Activated naive CD4-positive, alpha-beta T cell treated with anti-CD3 and anti-CD28 coated beads, Interleukin-2, amount 10 ng/mL, durations not matched to agents 7 days and 5 days (primary cell): ENCODE measurements at regions not wholly inside any gene's neighbourhood (a gene's known extent, or its start where the extent isn't known, plus 50 kb on each side); places are given as distances from the start of the nearest gene placed in this dataset.

Experiments
- CTCF ChIA-PET: fragments of 350-600 bp; sonication (Branson Sonifier 250); formaldehyde crosslinking; loops from one replicate; lab custom pipeline; 2021; ENCODE audit warnings: antibody characterized with exemption; lab: Charles Lee
- DNase-seq: peaks from one replicate; pipeline ENCODE4 v3.0.0-alpha.2; 2020
- H3K27ac Mint-ChIP-seq: one replicate; pipeline ENCODE4 v1.8.0; 2021; ENCODE audit warnings: mild to moderate bottlenecking, moderate library complexity, mixed read lengths
- H3K27me3 Mint-ChIP-seq: one replicate; pipeline ENCODE4 v1.8.0; 2021; ENCODE audit warnings: mild to moderate bottlenecking, mixed read lengths
- H3K36me3 Mint-ChIP-seq: one replicate; pipeline ENCODE4 v1.8.0; 2021; ENCODE audit warnings: mixed read lengths
- H3K4me1 Mint-ChIP-seq: one replicate; pipeline ENCODE4 v1.8.0; 2021; ENCODE audit warnings: mixed read lengths
- H3K4me3 Mint-ChIP-seq: one replicate; pipeline ENCODE4 v1.8.0; 2021; ENCODE audit warnings: mild to moderate bottlenecking, moderate library complexity, mixed read lengths
- H3K9me3 Mint-ChIP-seq: one replicate; pipeline ENCODE4 v1.8.0; 2021; ENCODE audit warnings: mixed read lengths

DNA sequence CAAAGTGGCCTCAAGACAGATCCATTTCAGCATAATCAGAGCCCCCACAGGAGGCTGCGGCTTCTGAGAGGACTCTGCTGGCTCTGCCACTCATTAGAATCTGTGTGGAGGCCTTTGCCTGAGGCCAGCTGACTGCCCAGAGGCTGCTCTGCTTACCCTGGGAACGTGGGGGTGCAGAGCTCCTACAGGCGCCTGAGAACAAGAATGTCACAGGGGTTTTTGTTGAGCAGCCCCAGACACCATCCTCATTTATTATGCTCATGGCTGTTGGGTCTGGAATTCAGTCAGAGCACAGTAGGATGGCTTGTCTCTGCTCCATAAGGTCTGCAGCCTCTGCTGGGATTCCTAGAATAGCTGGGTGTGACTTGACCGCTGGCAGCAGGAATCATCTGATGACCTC is 101.8 kb upstream of the GDF10 start:
- Mint-ChIP-seq H3K4me3 (no peak overlapping the region), H3K4me1 (no peaks in the 10 kb centered on the region), H3K36me3 (no peaks in the 10 kb centered on the region), H3K27ac (no peak overlapping the region), H3K9me3 (no peaks in the 10 kb centered on the region), H3K27me3 (peaks cover 4% of the 10 kb centered on the region)
- DNase-seq = no peak
- CTCF ChIA-PET = no interaction called here

- CTCF ChIA-PET = no interaction called here
- no peak for DNase-seq
- Mint-ChIP-seq H3K27me3 (no peaks in the 10 kb centered on the region), H3K27ac (no peak overlapping the region), H3K4me3 (no peak overlapping the region), H3K9me3 (no peaks in the 10 kb centered on the region), H3K4me1 (peaks cover 33% of the 10 kb centered on the region), H3K36me3 (no peaks in the 10 kb centered on the region)
Measured at GRCh38 chr10:47205192-47205591, 94.8 kb upstream of the GDF10 start.

- Mint-ChIP-seq H3K27me3 (no peaks in the 10 kb centered on the region), H3K4me1 (peaks cover 35% of the 10 kb centered on the region), H3K27ac (peak overlapping the region; percentile 86), H3K4me3 (no peak overlapping the region), H3K9me3 (no peaks in the 10 kb centered on the region), H3K36me3 (no peaks in the 10 kb centered on the region)
- peak; percentile 30 for DNase-seq
- CTCF ChIA-PET = interaction anchor here (0.8 to 2.6 kb wide), 3 partner anchors 53 to 159 kb away, joined by 3 to 8 read pairs (median 3); no protein-coding TSS in a partner anchor
Measured at GRCh38 chr10:47206449-47207280, 93.3 kb upstream of the GDF10 start.

- H3K4me3 Mint-ChIP-seq = no peak overlapping the region
- peak; percentile 27 for DNase-seq
- no peaks in the 10 kb centered on the region for H3K27me3 Mint-ChIP-seq
- CTCF ChIA-PET = interaction anchor here (0.8 to 2.6 kb wide), 3 partner anchors 52 to 159 kb away, joined by 3 to 8 read pairs (median 3); no protein-coding TSS in a partner anchor
- H3K4me1 Mint-ChIP-seq = peaks cover 35% of the 10 kb centered on the region
- peak overlapping the region; percentile 86 for H3K27ac Mint-ChIP-seq
- no peaks in the 10 kb centered on the region for H3K36me3 Mint-ChIP-seq
- no peaks in the 10 kb centered on the region for H3K9me3 Mint-ChIP-seq
Measured at GRCh38 chr10:47207281-47207615, 92.7 kb upstream of the GDF10 start.

DNA sequence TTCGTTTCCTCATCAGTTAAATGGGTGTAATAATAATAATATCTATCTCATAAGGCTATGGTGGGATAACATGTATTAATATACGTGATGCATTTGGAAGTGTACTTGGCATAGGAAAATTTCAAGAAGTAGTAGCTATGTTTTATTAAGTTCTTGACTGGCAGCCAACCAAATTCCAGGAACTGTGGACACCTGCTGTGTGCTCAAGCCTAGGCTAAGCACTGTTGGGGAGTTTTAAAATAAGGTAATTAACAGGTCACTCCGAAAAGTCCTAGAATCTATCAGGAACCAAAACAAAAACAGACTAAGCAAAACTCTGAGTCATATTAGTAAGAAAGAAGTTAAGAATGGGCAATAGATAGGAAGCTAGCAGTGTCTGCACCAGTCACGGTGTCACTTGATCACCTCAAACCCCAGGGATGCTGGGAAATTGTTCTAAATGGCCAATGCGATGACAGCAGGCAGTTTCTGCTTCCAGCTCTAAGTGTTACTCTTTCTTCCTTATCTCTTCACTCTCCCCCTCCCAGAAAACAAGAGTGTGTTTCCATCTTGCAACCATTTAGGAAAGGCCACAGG is 92.0 kb upstream of the GDF10 start:
- Mint-ChIP-seq H3K4me1 (peaks cover 35% of the 10 kb centered on the region), H3K27ac (no peak overlapping the region), H3K9me3 (no peaks in the 10 kb centered on the region), H3K27me3 (no peaks in the 10 kb centered on the region), H3K36me3 (no peaks in the 10 kb centered on the region), H3K4me3 (no peak overlapping the region)
- CTCF ChIA-PET = interaction anchor here (2.6 kb wide), 1 partner anchor 104 kb away, joined by 8 read pairs; no protein-coding TSS in a partner anchor
- no peak for DNase-seq

DNA sequence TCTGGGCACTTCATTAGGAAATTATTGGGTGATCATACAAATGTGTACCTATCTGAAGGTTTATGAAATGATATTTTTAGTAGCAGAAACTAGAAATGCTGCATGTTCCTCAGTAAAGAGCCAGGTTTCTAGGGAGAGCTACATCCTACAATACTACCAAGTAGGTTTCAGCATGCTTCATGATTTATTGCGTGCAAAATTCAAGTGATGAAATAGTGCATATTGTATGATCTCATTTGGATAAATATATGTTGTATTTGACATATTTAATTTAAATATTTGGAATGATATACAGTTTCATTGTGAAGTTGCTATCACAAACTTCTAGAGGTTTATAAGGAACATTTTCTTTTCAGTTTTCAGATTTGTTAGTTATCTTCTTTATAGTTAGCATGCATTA is 90.5 kb upstream of the GDF10 start:
- no peak for DNase-seq
- CTCF ChIA-PET = no interaction called here
- no peak overlapping the region for H3K27ac Mint-ChIP-seq

GRCh38 chr10:47214520-47214919 is 85.5 kb upstream of the GDF10 start:
- DNase-seq = no peak
- H3K27ac Mint-ChIP-seq = no peak overlapping the region
- peaks cover 9% of the 10 kb centered on the region for H3K4me1 Mint-ChIP-seq
- H3K9me3 Mint-ChIP-seq = no peaks in the 10 kb centered on the region
- H3K36me3 Mint-ChIP-seq = no peaks in the 10 kb centered on the region
- peaks cover 4% of the 10 kb centered on the region for H3K27me3 Mint-ChIP-seq
- CTCF ChIA-PET = interaction anchor here (1.0 kb wide), 1 partner anchor 91 kb away, joined by 3 read pairs; no protein-coding TSS in a partner anchor
- no peak overlapping the region for H3K4me3 Mint-ChIP-seq

More for the DNA sequence above, 90.5 kb upstream of the GDF10 start:
- Mint-ChIP-seq H3K27me3 (no peaks in the 10 kb centered on the region), H3K36me3 (no peaks in the 10 kb centered on the region), H3K4me1 (peaks cover 35% of the 10 kb centered on the region), H3K4me3 (no peak overlapping the region), H3K9me3 (no peaks in the 10 kb centered on the region)

DNA sequence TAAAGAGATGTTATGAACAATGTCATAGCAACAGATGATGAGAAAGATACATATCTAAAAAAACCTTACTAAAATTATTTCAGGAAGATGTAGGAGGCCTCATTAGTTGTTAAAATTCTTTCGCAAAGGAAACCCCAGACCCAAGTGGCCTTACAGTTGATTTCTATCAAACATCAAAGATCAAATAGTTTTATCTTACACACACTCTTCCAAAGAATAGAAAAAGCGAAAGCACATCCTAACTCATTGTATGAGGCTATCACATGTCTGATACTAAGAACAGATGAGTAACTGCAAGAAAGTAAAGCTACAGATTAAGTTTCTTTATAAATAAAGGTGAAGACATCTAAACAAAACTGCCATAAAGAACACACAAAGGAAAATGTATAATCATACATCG is 82.9 kb upstream of the GDF10 start:
- no peak overlapping the region for H3K27ac Mint-ChIP-seq
- CTCF ChIA-PET = no interaction called here
- peaks cover 4% of the 10 kb centered on the region for H3K27me3 Mint-ChIP-seq

GRCh38 chr10:47218803-47219202 is 81.2 kb upstream of the GDF10 start:
- Mint-ChIP-seq H3K9me3 (no peaks in the 10 kb centered on the region), H3K4me3 (no peak overlapping the region), H3K36me3 (no peaks in the 10 kb centered on the region), H3K27me3 (peaks cover 4% of the 10 kb centered on the region), H3K4me1 (peaks cover 7% of the 10 kb centered on the region), H3K27ac (no peak overlapping the region)
- DNase-seq = no peak
- CTCF ChIA-PET = no interaction called here

More for the DNA sequence above, 82.9 kb upstream of the GDF10 start:
- Mint-ChIP-seq H3K36me3 (no peaks in the 10 kb centered on the region), H3K4me3 (no peak overlapping the region), H3K4me1 (peaks cover 7% of the 10 kb centered on the region), H3K9me3 (no peaks in the 10 kb centered on the region)
- DNase-seq = no peak

- Mint-ChIP-seq H3K27ac (no peak overlapping the region), H3K9me3 (no peaks in the 10 kb centered on the region), H3K36me3 (no peaks in the 10 kb centered on the region), H3K4me3 (no peak overlapping the region), H3K4me1 (peaks cover under 1% of the 10 kb centered on the region), H3K27me3 (peaks cover 4% of the 10 kb centered on the region)
- DNase-seq = no peak
- CTCF ChIA-PET = interaction anchor here (0.6 to 1.2 kb wide), 2 partner anchors 32 to 181 kb away, joined by 3 to 4 read pairs; no protein-coding TSS in a partner anchor
Measured at GRCh38 chr10:47222461-47222860, 77.5 kb upstream of the GDF10 start.

DNA sequence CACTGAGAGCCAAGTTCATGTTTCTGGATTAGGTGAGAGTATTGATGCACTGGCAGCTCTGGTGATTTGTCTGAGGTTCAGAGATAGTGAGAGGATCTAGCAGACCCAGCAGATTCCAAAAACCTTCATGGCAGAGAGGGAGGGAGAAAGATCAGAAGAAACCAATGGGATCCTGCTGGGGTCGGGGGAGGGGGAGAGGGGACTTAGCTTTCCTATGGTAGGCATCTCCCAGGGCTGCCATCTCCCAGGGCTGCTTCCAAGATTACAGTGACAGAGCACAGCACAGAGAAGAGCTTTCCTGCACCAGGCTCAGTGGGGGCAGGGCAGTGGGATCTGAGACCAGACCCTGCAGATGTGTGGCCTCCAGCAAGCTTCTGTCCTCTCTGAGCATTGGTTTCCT is 76.8 kb upstream of the GDF10 start:
- H3K9me3 Mint-ChIP-seq = no peaks in the 10 kb centered on the region
- no peak overlapping the region for H3K27ac Mint-ChIP-seq
- no peaks in the 10 kb centered on the region for H3K36me3 Mint-ChIP-seq
- no peak overlapping the region for H3K4me3 Mint-ChIP-seq
- H3K4me1 Mint-ChIP-seq = no peaks in the 10 kb centered on the region
- CTCF ChIA-PET = interaction anchor here (0.6 to 1.6 kb wide), 3 partner anchors 14 to 182 kb away, joined by 3 to 6 read pairs (median 4); no protein-coding TSS in a partner anchor
- peaks cover 4% of the 10 kb centered on the region for H3K27me3 Mint-ChIP-seq
- DNase-seq = no peak

- Mint-ChIP-seq H3K4me1 (no peaks in the 10 kb centered on the region), H3K4me3 (no peak overlapping the region), H3K36me3 (no peaks in the 10 kb centered on the region), H3K27me3 (no peaks in the 10 kb centered on the region), H3K27ac (peak overlapping the region; percentile 26), H3K9me3 (peaks cover 3% of the 10 kb centered on the region)
- CTCF ChIA-PET = interaction anchor here (1.0 to 2.2 kb wide), 3 partner anchors 12 to 200 kb away, joined by 3 to 8 read pairs (median 7); no protein-coding TSS in a partner anchor
- DNase-seq = no peak
Measured at GRCh38 chr10:47224546-47225218, 75.3 kb upstream of the GDF10 start.

DNA sequence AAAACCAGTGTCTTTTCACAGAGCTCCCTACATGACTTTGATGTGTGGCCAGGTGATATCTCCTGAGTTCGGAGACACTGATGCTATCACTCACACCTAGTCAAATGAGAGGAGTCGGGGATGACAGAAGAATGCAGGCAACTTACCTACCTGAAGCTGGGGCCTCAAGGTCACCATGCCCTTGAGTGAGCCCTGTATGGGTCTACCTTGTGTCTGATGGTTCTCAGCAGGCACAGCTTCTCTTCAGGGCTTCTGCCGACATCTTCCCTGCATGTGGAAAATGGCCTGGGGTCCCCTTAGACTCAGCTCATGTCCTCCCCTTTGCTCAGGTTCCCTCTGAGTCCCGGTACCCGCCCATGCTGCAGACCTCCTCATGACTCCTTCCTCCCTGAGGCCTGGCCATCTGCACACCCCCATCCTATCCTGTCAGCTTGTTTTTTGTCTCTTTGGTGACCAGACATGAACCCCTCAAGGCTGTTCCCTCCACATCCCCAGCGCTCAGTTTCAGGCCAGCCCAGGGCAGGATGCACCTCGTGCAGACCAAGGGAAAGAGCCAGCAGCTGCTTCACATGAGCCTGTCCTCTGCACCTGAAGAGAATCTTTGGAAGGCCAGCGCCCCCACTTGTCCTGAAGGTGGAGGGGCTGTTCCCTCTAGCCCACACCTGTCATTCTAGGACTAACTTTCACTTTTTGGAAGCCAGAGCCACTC is 74.6 kb upstream of the GDF10 start:
- Mint-ChIP-seq H3K36me3 (no peaks in the 10 kb centered on the region), H3K27me3 (peaks cover under 1% of the 10 kb centered on the region), H3K9me3 (peaks cover 3% of the 10 kb centered on the region), H3K4me3 (no peak overlapping the region), H3K4me1 (no peaks in the 10 kb centered on the region), H3K27ac (no peak overlapping the region)
- CTCF ChIA-PET = interaction anchor here (1.0 to 2.2 kb wide), 3 partner anchors 12 to 201 kb away, joined by 3 to 8 read pairs (median 7); no protein-coding TSS in a partner anchor
- DNase-seq = no peak
